K562 (cell line): ENCODE measurements at regions not wholly inside any gene's neighbourhood (a gene's known extent, or its start where the extent isn't known, plus 50 kb on each side); places are given as distances from the start of the nearest gene placed in this dataset.

Experiments used
- BCOR ChIP-seq: fragments of 450-650 bp; IDR thresholded peaks from 2 replicates; pipeline ENCODE4 v1.6.1; 2016
- BHLHE40 ChIP-seq: IDR thresholded peaks from 2 replicates; pipeline ENCODE4 v1.6.1; 2011; ENCODE audit warnings: low read length, improper control_type of control experiment
- CBX8 ChIP-seq: fragments of 200-600 bp; sonication (generic); IDR thresholded peaks from 2 replicates; pipeline ENCODE4 v1.6.1; 2012; ENCODE audit warnings: borderline replicate concordance, mixed run types, low read depth, mild to moderate bottlenecking, moderate library complexity, mixed read lengths, low read length, control low read depth, inconsistent platforms; ENCODE audit not compliant: poor library complexity, severe bottlenecking; ENCODE audit errors: extremely low read depth
- DNMT1 ChIP-seq: fragments of 450-650 bp; IDR thresholded peaks from 2 replicates; pipeline ENCODE4 v1.6.1; 2016; ENCODE audit warnings: antibody characterized with exemption, mild to moderate bottlenecking
- HDGF ChIP-seq: fragments of 450-650 bp; IDR thresholded peaks from 2 replicates; pipeline ENCODE4 v1.6.1; 2016
- IFI16 ChIP-seq: fragments of 250-450 bp; sonication (Bioruptor Pico); IDR thresholded peaks from 2 replicates; pipeline ENCODE4 v2.1.2; 2022; ENCODE audit warnings: mild to moderate bottlenecking, inconsistent platforms
- POLR2AphosphoS2 ChIP-seq: IDR thresholded peaks from 2 replicates; pipeline ENCODE4 v1.6.1; 2012; ENCODE audit warnings: low read length, improper control_type of control experiment
- POLR2AphosphoS5 ChIP-seq: IDR thresholded peaks from 2 replicates; pipeline ENCODE4 v1.6.1; 2011; ENCODE audit warnings: mild to moderate bottlenecking, low read depth, low read length, moderate library complexity; ENCODE audit not compliant: control insufficient read depth, insufficient read depth
- ZKSCAN1 ChIP-seq: fragments of 150-350 bp; IDR thresholded peaks from 2 replicates; pipeline ENCODE4 v1.6.1; 2016; ENCODE audit warnings: low read depth, low read length
- ZNF644 ChIP-seq: fragments of 200-800 bp; sonication (Bioruptor generic); IDR thresholded peaks from 2 replicates; pipeline ENCODE4 v1.6.1; 2016; ENCODE audit warnings: low read depth, missing genetic modification characterization, missing compliant biosample characterization
- TF ChIP-seq, protein P1 (sequence below): fragments of 450-650 bp; IDR thresholded peaks from one replicate; pipeline ENCODE4 v1.6.1; 2018; ENCODE audit warnings: mild to moderate bottlenecking, moderate library complexity; ENCODE audit not compliant: partially characterized antibody
- TF ChIP-seq, protein P2 (sequence below): fragments of 450-650 bp; IDR thresholded peaks from 2 replicates; pipeline ENCODE4 v1.6.1; 2016; ENCODE audit warnings: low read depth, mild to moderate bottlenecking, moderate library complexity
- TF ChIP-seq, protein P3 (sequence below): fragments of 200-400 bp; formaldehyde crosslinking; IDR thresholded peaks from 2 replicates; pipeline ENCODE4 v1.6.1; 2017; ENCODE audit warnings: mild to moderate bottlenecking, low read depth, low read length, moderate library complexity
- TF ChIP-seq, protein P4 (sequence below), 2 experiments: fragments of 450-650 bp; IDR thresholded peaks; 2 replicates each; pipeline ENCODE4 v1.6.1; 2018; ENCODE audit warnings: mild to moderate bottlenecking in 2 of 2, low read depth in 1 of 2; ENCODE audit not compliant: partially characterized antibody in 2 of 2

DNA sequence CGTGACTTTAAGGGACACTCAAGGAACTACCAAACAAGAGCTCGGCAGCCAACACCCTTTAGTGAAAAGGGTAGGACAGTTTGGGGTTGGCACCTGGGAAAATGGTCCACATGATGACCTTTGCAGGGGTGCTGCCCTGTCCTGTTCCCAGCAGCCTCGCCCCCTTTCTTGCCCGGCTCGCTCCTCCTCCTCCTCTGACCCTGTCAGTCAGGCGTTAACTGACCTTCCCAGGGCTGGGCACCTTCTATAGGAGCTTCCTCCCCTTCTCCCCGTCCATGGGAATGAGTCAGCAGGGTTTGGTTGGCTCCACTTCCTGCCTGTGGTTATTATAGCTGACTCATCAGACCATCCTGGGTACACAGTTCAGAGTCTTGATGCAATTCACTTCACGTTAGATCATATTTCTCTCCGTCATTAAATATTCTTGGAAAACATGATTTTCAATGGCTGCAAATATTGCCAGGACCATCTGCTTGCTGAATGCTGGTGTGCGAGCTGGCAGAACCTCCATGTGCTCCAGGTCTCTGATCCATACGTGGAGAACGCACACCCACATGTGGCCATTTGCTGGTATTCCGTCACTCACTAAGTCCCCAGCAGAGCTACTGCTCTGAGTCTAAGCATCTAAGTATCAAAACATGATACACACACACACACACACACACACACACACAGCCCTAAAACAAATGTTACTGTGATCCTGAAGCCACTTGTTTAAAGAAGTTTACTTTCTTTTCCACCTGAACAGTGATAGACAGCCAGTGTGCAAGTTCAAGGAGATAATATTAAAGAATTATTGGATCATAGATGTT is 185.0 kb downstream of the ANAPC1 start (continued):
- TF ChIP-seq, protein P1, sequence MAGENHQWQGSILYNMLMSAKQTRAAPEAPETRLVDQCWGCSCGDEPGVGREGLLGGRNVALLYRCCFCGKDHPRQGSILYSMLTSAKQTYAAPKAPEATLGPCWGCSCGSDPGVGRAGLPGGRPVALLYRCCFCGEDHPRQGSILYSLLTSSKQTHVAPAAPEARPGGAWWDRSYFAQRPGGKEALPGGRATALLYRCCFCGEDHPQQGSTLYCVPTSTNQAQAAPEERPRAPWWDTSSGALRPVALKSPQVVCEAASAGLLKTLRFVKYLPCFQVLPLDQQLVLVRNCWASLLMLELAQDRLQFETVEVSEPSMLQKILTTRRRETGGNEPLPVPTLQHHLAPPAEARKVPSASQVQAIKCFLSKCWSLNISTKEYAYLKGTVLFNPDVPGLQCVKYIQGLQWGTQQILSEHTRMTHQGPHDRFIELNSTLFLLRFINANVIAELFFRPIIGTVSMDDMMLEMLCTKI: no peak
- TF ChIP-seq IFI16 (CRISPR knock-in tag): no peak
- no peak for TF ChIP-seq CBX8
- TF ChIP-seq HDGF: no peak; the same call in 1 of the 2 replicates
- 0 out of 2 replicates have a peak, but pooled peaks have one; percentile 59 for TF ChIP-seq ZNF644 (tag)
- peak; percentile 58 for TF ChIP-seq POLR2AphosphoS5
- peak; percentile 63 for TF ChIP-seq BHLHE40
- TF ChIP-seq BCOR: no peak; the same call in 1 of the 2 replicates
- TF ChIP-seq, protein P2, sequence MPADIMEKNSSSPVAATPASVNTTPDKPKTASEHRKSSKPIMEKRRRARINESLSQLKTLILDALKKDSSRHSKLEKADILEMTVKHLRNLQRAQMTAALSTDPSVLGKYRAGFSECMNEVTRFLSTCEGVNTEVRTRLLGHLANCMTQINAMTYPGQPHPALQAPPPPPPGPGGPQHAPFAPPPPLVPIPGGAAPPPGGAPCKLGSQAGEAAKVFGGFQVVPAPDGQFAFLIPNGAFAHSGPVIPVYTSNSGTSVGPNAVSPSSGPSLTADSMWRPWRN: no peak
- TF ChIP-seq, protein P3, sequence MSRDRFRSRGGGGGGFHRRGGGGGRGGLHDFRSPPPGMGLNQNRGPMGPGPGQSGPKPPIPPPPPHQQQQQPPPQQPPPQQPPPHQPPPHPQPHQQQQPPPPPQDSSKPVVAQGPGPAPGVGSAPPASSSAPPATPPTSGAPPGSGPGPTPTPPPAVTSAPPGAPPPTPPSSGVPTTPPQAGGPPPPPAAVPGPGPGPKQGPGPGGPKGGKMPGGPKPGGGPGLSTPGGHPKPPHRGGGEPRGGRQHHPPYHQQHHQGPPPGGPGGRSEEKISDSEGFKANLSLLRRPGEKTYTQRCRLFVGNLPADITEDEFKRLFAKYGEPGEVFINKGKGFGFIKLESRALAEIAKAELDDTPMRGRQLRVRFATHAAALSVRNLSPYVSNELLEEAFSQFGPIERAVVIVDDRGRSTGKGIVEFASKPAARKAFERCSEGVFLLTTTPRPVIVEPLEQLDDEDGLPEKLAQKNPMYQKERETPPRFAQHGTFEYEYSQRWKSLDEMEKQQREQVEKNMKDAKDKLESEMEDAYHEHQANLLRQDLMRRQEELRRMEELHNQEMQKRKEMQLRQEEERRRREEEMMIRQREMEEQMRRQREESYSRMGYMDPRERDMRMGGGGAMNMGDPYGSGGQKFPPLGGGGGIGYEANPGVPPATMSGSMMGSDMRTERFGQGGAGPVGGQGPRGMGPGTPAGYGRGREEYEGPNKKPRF: no peak
- TF ChIP-seq ZKSCAN1: no peak
- TF ChIP-seq DNMT1: no peak; the same call in 1 of the 2 replicates
- TF ChIP-seq, protein P4, sequence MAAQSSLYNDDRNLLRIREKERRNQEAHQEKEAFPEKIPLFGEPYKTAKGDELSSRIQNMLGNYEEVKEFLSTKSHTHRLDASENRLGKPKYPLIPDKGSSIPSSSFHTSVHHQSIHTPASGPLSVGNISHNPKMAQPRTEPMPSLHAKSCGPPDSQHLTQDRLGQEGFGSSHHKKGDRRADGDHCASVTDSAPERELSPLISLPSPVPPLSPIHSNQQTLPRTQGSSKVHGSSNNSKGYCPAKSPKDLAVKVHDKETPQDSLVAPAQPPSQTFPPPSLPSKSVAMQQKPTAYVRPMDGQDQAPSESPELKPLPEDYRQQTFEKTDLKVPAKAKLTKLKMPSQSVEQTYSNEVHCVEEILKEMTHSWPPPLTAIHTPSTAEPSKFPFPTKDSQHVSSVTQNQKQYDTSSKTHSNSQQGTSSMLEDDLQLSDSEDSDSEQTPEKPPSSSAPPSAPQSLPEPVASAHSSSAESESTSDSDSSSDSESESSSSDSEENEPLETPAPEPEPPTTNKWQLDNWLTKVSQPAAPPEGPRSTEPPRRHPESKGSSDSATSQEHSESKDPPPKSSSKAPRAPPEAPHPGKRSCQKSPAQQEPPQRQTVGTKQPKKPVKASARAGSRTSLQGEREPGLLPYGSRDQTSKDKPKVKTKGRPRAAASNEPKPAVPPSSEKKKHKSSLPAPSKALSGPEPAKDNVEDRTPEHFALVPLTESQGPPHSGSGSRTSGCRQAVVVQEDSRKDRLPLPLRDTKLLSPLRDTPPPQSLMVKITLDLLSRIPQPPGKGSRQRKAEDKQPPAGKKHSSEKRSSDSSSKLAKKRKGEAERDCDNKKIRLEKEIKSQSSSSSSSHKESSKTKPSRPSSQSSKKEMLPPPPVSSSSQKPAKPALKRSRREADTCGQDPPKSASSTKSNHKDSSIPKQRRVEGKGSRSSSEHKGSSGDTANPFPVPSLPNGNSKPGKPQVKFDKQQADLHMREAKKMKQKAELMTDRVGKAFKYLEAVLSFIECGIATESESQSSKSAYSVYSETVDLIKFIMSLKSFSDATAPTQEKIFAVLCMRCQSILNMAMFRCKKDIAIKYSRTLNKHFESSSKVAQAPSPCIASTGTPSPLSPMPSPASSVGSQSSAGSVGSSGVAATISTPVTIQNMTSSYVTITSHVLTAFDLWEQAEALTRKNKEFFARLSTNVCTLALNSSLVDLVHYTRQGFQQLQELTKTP (IDR thresholded peaks at IDR 0.05; ENCODE audit: low read depth in 1 of 2, partially characterized antibody in 2 of 2): no peak
- TF ChIP-seq POLR2AphosphoS2: no peak
